Left cardiac atrium (tissue), 4 donors: ENCODE measurements at regions not wholly inside any gene's neighbourhood (a gene's known extent, or its start where the extent isn't known, plus 50 kb on each side); places are given as distances from the start of the nearest gene placed in this dataset.

Experiments used
- ATAC-seq, 2 donors: fragments of 200-7000 bp; cut with Tn5 transposase; one replicate each; pipeline ENCODE4 v1.9.1; 2020; ENCODE audit warnings: mild to moderate bottlenecking in 2 of 2, moderate library complexity in 2 of 2
- DNase-seq: peaks from one replicate; pipeline ENCODE4 v3.0.0-alpha.2; 2020
- intact Hi-C, 2 donors: fragments of 100-400 bp; cut with DNase I; formaldehyde crosslinking; loops; one replicate each; pipeline versions ENCODE4 v1.14.1 to v1.15.1; 2022 to 2023
- donor health status: DM: no; HTN: yes; CAD: no.
- donor health status: DM: no; HTN: yes; CAD: no; lungs with severe emphysema.
- donor health status: DM: yes; HTN: yes; CAD: no.
- donor health status: Dilated cardiomyopathy.

- intact Hi-C loops, result no loop called here
- DNase-seq (no peak), ATAC-seq (no peak)
These were observed 411.2 kb upstream of the KLF6 start for GRCh38 chr10:4196183-4196582.

GRCh38 chr10:4195213-4195612 lies 410.2 kb upstream of the KLF6 start:
- intact Hi-C loops, result no loop called here
- ATAC-seq, result peak in 1 of 2 donors; percentile 24
- DNase-seq, result no peak

- intact Hi-C loops, result no loop called here
- ATAC-seq (no peak), DNase-seq (no peak)
These were observed 409.2 kb upstream of the KLF6 start for GRCh38 chr10:4194231-4194630.

GRCh38 chr10:4191894-4192293 lies 406.9 kb upstream of the KLF6 start:
- DNase-seq, result no peak
- ATAC-seq, result no peak
- intact Hi-C loops, result no loop called here

GRCh38 chr10:4191354-4191753 lies 406.3 kb upstream of the KLF6 start:
- DNase-seq (no peak), ATAC-seq (no peak)
- intact Hi-C loops, result no loop called here

- intact Hi-C loops, result no loop called here
- DNase-seq, result no peak
- ATAC-seq, result no peak
These were observed 405.9 kb upstream of the KLF6 start for GRCh38 chr10:4190876-4191275.

GRCh38 chr10:4189281-4189680 lies 404.3 kb upstream of the KLF6 start:
- intact Hi-C loops, result no loop called here
- DNase-seq (no peak), ATAC-seq (no peak)

GRCh38 chr10:4188406-4188805 lies 403.4 kb upstream of the KLF6 start:
- ATAC-seq, result no peak
- intact Hi-C loops, result no loop called here
- no peak for DNase-seq

- DNase-seq, result no peak
- intact Hi-C loops, result no loop called here
- ATAC-seq, result no peak
These were observed 402.0 kb upstream of the KLF6 start for GRCh38 chr10:4186849-4187540.

- intact Hi-C loops, result no loop called here
- ATAC-seq, result no peak
These were observed 398.8 kb upstream of the KLF6 start for GRCh38 chr10:4183761-4184261.

GRCh38 chr10:4181621-4182049 lies 396.6 kb upstream of the KLF6 start:
- no peak for DNase-seq
- no peak for ATAC-seq
- intact Hi-C loops, result no loop called here

More at GRCh38 chr10:4183761-4184261, 398.8 kb upstream of the KLF6 start:
- DNase-seq, result no peak

GRCh38 chr10:4181081-4181480 lies 396.1 kb upstream of the KLF6 start:
- DNase-seq (no peak), ATAC-seq (no peak)
- intact Hi-C loops, result no loop called here

- intact Hi-C loops, result no loop called here
- DNase-seq (no peak), ATAC-seq (no peak)
These were observed 392.8 kb upstream of the KLF6 start for GRCh38 chr10:4177791-4178190.

GRCh38 chr10:4176500-4177281 lies 391.7 kb upstream of the KLF6 start:
- intact Hi-C loops, result no loop called here
- DNase-seq, result no peak
- ATAC-seq, result peak in 1 of 2 donors; percentile 19

GRCh38 chr10:4174197-4174596 lies 389.2 kb upstream of the KLF6 start:
- DNase-seq, result no peak

GRCh38 chr10:4170633-4171314 lies 385.8 kb upstream of the KLF6 start:
- intact Hi-C loops, result no loop called here
- DNase-seq (no peak), ATAC-seq (no peak)

More at GRCh38 chr10:4174197-4174596, 389.2 kb upstream of the KLF6 start:
- ATAC-seq, result no peak
- intact Hi-C loops, result no loop called here

- ATAC-seq (no peak), DNase-seq (no peak)
- intact Hi-C loops, result no loop called here
These were observed 385.2 kb upstream of the KLF6 start for GRCh38 chr10:4170181-4170580.

GRCh38 chr10:4169448-4169847 lies 384.4 kb upstream of the KLF6 start:
- ATAC-seq (no peak), DNase-seq (no peak)
- intact Hi-C loops, result no loop called here

GRCh38 chr10:4167216-4167615 lies 382.2 kb upstream of the KLF6 start:
- intact Hi-C loops, result no loop called here
- no peak for ATAC-seq
- DNase-seq, result no peak
